HepG2 (cell line): ENCODE measurements at regions not wholly inside any gene's neighbourhood (a gene's known extent, or its start where the extent isn't known, plus 50 kb on each side); places are given as distances from the start of the nearest gene placed in this dataset.

Experiments used
- ATAC-seq: fragments of 200-7000 bp; cut with Tn5 transposase; 3 replicates; pipeline ENCODE4 v1.9.1; 2020; ENCODE audit warnings: mild to moderate bottlenecking, moderate library complexity
- BruUV-seq: library from RNA; stranded (reverse); fragments of 400-500 nt; replicated peaks from 2 replicates; lab custom pipeline; 2021; lab: Mats Ljungman, UMichigan
- CTCF ChIA-PET: fragments of 300-600 bp; formaldehyde crosslinking; extraction: SDS; loops from one replicate; lab custom pipeline; 2021; ENCODE audit warnings: low total read pairs, inconsistent platforms, low intra/inter-chr PET ratio; lab: Yijun Ruan, JAX
- POLR2A ChIA-PET: fragments of 350-600 bp; sonication (Branson Sonifier 250); formaldehyde crosslinking; loops from one replicate; lab custom pipeline; 2020; ENCODE audit warnings: antibody characterized with exemption, inconsistent platforms; lab: Yijun Ruan, JAX
- DNase-seq: peaks from one replicate; pipeline ENCODE4 v3.0.0-alpha.2; 2015; ENCODE audit warnings: low spot score
- FAIRE-seq: peaks from 3 replicates; lab custom pipeline; 2011; peaks lifted over from hg19 to GRCh38; lab: Jason Lieb, UNC
- H2AFZ ChIP-seq: one replicate; pipeline ENCODE4 v1.6.1; 2011; ENCODE audit warnings: low read length, inconsistent platforms
- H3K27ac ChIP-seq: fragments of 300-600 bp; 3 replicates; pipeline ENCODE4 v1.8.0; 2011; ENCODE audit warnings: mixed run types, mild to moderate bottlenecking, mixed read lengths, low read length, inconsistent platforms; ENCODE audit not compliant: insufficient read depth; ENCODE audit errors: extremely low read length
- H3K27me3 ChIP-seq, 2 experiments: fragments of 200-600 bp in 1 of 2; 2 replicates in 1 of 2; 3 replicates in 1 of 2; pipeline versions ENCODE4 v1.6.0 to v1.8.0; 2011; ENCODE audit warnings: low read length in 2 of 2, mild to moderate bottlenecking in 2 of 2, moderate library complexity in 2 of 2, inconsistent platforms in 1 of 2; ENCODE audit not compliant: insufficient read depth in 2 of 2, control insufficient read depth in 1 of 2
- H3K36me3 ChIP-seq, 2 experiments: fragments of 200-600 bp in 1 of 2; replicated peaks in 1 of 2; 2 replicates in 1 of 2; 3 replicates in 1 of 2; pipeline versions ENCODE4 v1.5.1 to v1.8.0; 2011; ENCODE audit warnings: low read length in 2 of 2, inconsistent platforms in 1 of 2; ENCODE audit not compliant: insufficient read depth in 2 of 2, control insufficient read depth in 1 of 2
- H3K4me1 ChIP-seq: 2 replicates; pipeline ENCODE4 v1.5.1; 2012; ENCODE audit warnings: low read length, inconsistent platforms; ENCODE audit not compliant: insufficient read depth
- H3K4me2 ChIP-seq: 2 replicates; pipeline ENCODE4 v1.6.0; 2011; ENCODE audit warnings: low read depth, low read length, inconsistent platforms
- H3K4me3 ChIP-seq, 3 experiments: fragments of 200-600 bp in 1 of 3; sonication (generic), shearing (Covaris generic) in 1 of 3; replicated peaks in 1 of 3; 2 replicates each; pipeline ENCODE4 v1.5.1; 2011 to 2016; ENCODE audit warnings: low read length in 3 of 3, inconsistent platforms in 2 of 3, low read depth in 2 of 3, mild to moderate bottlenecking in 2 of 3, control low read depth in 1 of 3, mixed read lengths in 1 of 3; ENCODE audit not compliant: insufficient read depth in 1 of 3
- H3K79me2 ChIP-seq: one replicate; pipeline ENCODE4 v1.6.1; 2011; ENCODE audit warnings: low read length, inconsistent platforms; ENCODE audit not compliant: insufficient read depth
- H3K9ac ChIP-seq: 2 replicates; pipeline ENCODE4 v1.6.0; 2011; ENCODE audit warnings: mild to moderate bottlenecking, low read depth, low read length, inconsistent platforms; ENCODE audit not compliant: insufficient read depth
- H3K9me3 ChIP-seq: 2 replicates; pipeline ENCODE4 v1.5.1; 2012; ENCODE audit warnings: mild to moderate bottlenecking, low read length
- H4K20me1 ChIP-seq: 2 replicates; pipeline ENCODE4 v1.6.0; 2011; ENCODE audit warnings: inconsistent platforms, mild to moderate bottlenecking, low read length, moderate library complexity; ENCODE audit not compliant: insufficient read depth
- DBP ChIP-seq: sonication (generic); formaldehyde crosslinking; IDR thresholded peaks from 2 replicates; pipeline ENCODE4 v1.4.0; 2020; ENCODE audit warnings: missing genetic modification reagents; ENCODE audit errors: not compliant biosample characterization
- HDAC6 ChIP-seq: fragments of 200-600 bp; sonication (generic); IDR thresholded peaks from 2 replicates; pipeline ENCODE4 v1.7.0; 2017; ENCODE audit warnings: mild to moderate bottlenecking, antibody characterized with exemption, low read length, low read depth
- NKX3-1 ChIP-seq: sonication (generic); formaldehyde crosslinking; IDR thresholded peaks from 2 replicates; pipeline ENCODE4 v1.5.0; 2020; ENCODE audit warnings: missing genetic modification reagents
- ONECUT2 ChIP-seq: sonication (generic); formaldehyde crosslinking; IDR thresholded peaks from 2 replicates; pipeline ENCODE4 v1.4.0; 2020; ENCODE audit warnings: missing genetic modification reagents
- RBM22 ChIP-seq: fragments of 200-400 bp; formaldehyde crosslinking; optimal IDR thresholded peaks from 2 replicates; pipeline ENCODE3; 2017; ENCODE audit warnings: mild to moderate bottlenecking, low read length, moderate library complexity
- RNF2 ChIP-seq: fragments of 450-650 bp; conservative IDR thresholded peaks from 2 replicates; pipeline ENCODE4 v1.6.1; 2016; ENCODE audit warnings: low read depth
- TRIM24 ChIP-seq: sonication (generic); formaldehyde crosslinking; IDR thresholded peaks from 2 replicates; pipeline ENCODE4 v1.8.0; 2022; ENCODE audit warnings: mild to moderate bottlenecking, missing genetic modification reagents
- ZHX2 ChIP-seq, 2 experiments: sonication (generic) in 1 of 2; formaldehyde crosslinking in 1 of 2; IDR thresholded peaks; 2 replicates each; pipeline versions ENCODE4 v1.6.1 to v1.9.0; 2014 to 2022; ENCODE audit warnings: antibody characterized with exemption in 1 of 2, borderline replicate concordance in 1 of 2, inconsistent platforms in 1 of 2, low read depth in 1 of 2, missing genetic modification reagents in 1 of 2
- ZNF552 ChIP-seq: sonication (generic); formaldehyde crosslinking; IDR thresholded peaks from 2 replicates; pipeline ENCODE4 v1.9.0; 2022; ENCODE audit warnings: missing genetic modification reagents, mild to moderate bottlenecking, borderline replicate concordance
- ZNF557 ChIP-seq: sonication (generic); formaldehyde crosslinking; IDR thresholded peaks from 2 replicates; pipeline ENCODE4 v1.4.0; 2020; ENCODE audit warnings: missing genetic modification reagents
- WGBS: methylation state at CpG from one replicate; pipeline ENCODE4 v1.1.6; 2017; ENCODE audit warnings: low lambda C conversion rate; 5-methylcytosine and 5-hydroxymethylcytosine counted together
- in situ Hi-C: cut with HindIII; loops from 2 replicates; pipeline ENCODE4 v1.10.0; 2017; ENCODE audit warnings: low pct_unique_long_range_greater_than_20kb; ENCODE audit not compliant: extremely low pct_ligation_motif_present
- intact Hi-C: fragments of 100-400 bp; cut with micrococcal nuclease; formaldehyde crosslinking; loops from one replicate; pipeline ENCODE4 v1.10.0; 2022; ENCODE audit not compliant: unreplicated experiment

- ATAC-seq (no peak), FAIRE-seq (no peak), DNase-seq (no peak)
- Histone ChIP-seq H3K79me2 (no peaks in the 10 kb centered on the region), H3K4me3 (no peak overlapping the region), H3K9me3 (no peaks in the 10 kb centered on the region), H3K4me2 (no peak overlapping the region), H3K36me3 (no peaks in the 10 kb centered on the region), H3K27ac (no peak overlapping the region), H4K20me1 (no peaks in the 10 kb centered on the region), H2AFZ (no peak overlapping the region), H3K27me3 (no peaks in the 10 kb centered on the region), H3K9ac (no peak overlapping the region), H3K4me1 (no peaks in the 10 kb centered on the region)
- in situ Hi-C loops = no loop called here
- intact Hi-C loops = no loop called here
- 19% methylated on average over 9 of the region's 9 CpGs for WGBS
- CTCF ChIA-PET = no interaction called here
- TF ChIP-seq ZHX2 (IDR thresholded peaks at IDR 0.05; ENCODE audit: low read depth) (no peak), ZHX2 (CRISPR knock-in tag; IDR thresholded peaks at IDR 0.05; ENCODE audit: borderline replicate concordance) (no peak), HDAC6 (no peak), ZNF557 (CRISPR knock-in tag) (no peak), RBM22 (no peak), NKX3-1 (CRISPR knock-in tag) (no peak), ONECUT2 (CRISPR knock-in tag) (no peak), RNF2 (no peak), DBP (no peak), TRIM24 (CRISPR knock-in tag) (no peak), ZNF552 (CRISPR knock-in tag) (no peak)
- POLR2A ChIA-PET = no interaction called here
- no TSS peak for BruUV-seq
Observed at GRCh38 chr12:115817389-115817788, 460.1 kb downstream of the MED13L start.
